Activated B cell treated with CpG ODN at 0.5 μM for 24 hours (primary cell): ENCODE measurements at regions not wholly inside any gene's neighbourhood (a gene's known extent, or its start where the extent isn't known, plus 50 kb on each side); places are given as distances from the start of the nearest gene placed in this dataset.
"Not testable (repeated sequence)": the region's sequence is repeated elsewhere in the genome, so short reads cannot be mapped to it uniquely, and the experiment has no call there.

Source experiments
- ATAC-seq: fragments of 200-7000 bp; cut with Tn5 transposase; one replicate; pipeline ENCODE4 v1.10.0; 2021; ENCODE audit warnings: low read depth, mild to moderate bottlenecking, moderate library complexity
- CTCF ChIA-PET: fragments of 350-600 bp; sonication (Branson Sonifier 250); formaldehyde crosslinking; loops from one replicate; lab custom pipeline; 2021; ENCODE audit warnings: antibody characterized with exemption; lab: Charles Lee
- POLR2A ChIA-PET: fragments of 350-600 bp; sonication (Branson Sonifier 250); formaldehyde crosslinking; loops from one replicate; lab custom pipeline; 2021; ENCODE audit warnings: antibody characterized with exemption; lab: Charles Lee
- DNase-seq: peaks from one replicate; pipeline ENCODE4 v3.0.0; 2022
- H3K27ac Mint-ChIP-seq: one replicate; pipeline ENCODE4 v1.8.0; 2020; ENCODE audit warnings: mixed read lengths
- H3K27me3 Mint-ChIP-seq: one replicate; pipeline ENCODE4 v1.8.0; 2021; ENCODE audit warnings: mixed read lengths
- H3K36me3 Mint-ChIP-seq: one replicate; pipeline ENCODE4 v1.8.0; 2021; ENCODE audit warnings: low read depth, mixed read lengths
- H3K4me1 Mint-ChIP-seq: one replicate; pipeline ENCODE4 v1.8.0; 2021; ENCODE audit warnings: mixed read lengths
- H3K4me3 Mint-ChIP-seq: one replicate; pipeline ENCODE4 v1.8.0; 2020; ENCODE audit warnings: mild to moderate bottlenecking, mixed read lengths
- H3K9me3 Mint-ChIP-seq: one replicate; pipeline ENCODE4 v1.8.0; 2020; ENCODE audit warnings: mixed read lengths
- intact Hi-C: fragments of 100-400 bp; cut with micrococcal nuclease; formaldehyde crosslinking; loops from one replicate; pipeline ENCODE4 v1.15.1; 2024
- TF ChIP-seq, protein P1 (sequence below): fragments of 200-600 bp; IDR thresholded peaks from one replicate; pipeline ENCODE4 v1.8.0; 2022; ENCODE audit warnings: antibody characterized with exemption, mild to moderate bottlenecking

DNA sequence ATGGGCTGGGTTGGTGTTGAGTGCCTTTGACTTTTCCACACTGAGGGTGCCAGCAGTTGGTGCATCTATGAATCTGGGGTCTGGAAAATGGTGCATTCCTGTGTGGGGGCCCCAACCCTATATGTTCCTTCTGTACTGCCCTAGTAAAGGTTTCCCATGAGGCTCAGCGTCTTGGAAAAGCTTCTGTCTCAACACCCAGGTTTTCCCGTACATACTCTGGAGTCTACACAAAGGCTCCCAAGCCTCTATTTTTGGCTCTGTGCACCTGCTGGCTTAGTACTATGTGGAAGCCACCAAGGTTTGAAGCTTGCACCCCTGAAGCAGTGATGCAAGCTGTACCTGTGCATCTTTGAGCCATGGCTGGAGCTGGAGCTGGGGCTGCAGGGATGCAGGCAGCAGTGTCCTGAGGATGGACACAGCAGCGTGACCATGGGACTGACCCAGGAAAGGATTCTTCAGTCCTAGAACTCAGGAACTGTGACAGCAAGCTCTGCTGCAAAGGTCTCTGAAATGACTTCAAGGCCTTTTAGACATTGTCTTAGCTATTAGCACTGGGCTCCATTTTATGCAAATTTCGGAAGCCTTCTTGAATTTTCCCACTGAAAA, 282.7 kb downstream of the POTED start:
- POLR2A ChIA-PET, intact Hi-C loops: not testable (repeated sequence)

DNA sequence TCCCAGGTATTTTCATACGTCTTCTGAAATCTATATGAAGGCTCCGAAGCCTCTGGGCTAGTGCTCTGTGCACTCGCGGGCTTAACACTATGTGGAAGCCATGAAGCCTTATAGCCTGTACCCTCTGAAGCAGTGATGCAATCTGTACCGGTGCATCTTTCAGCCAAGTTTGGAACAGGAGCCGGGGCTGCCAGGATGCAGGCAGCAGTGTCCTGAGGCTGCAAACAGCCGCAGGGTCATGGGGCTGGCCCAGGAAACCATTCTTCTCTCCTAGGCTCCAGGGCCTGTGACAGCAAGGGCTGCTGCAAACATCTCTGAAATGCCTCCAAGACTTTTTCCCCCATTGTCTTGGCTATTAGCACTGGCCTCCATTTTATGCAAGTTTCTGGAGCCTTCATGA, 279.6 kb downstream of the POTED start:
- H3K9me3 Mint-ChIP-seq, DNase-seq, H3K4me3 Mint-ChIP-seq, intact Hi-C loops, POLR2A ChIA-PET, H3K36me3 Mint-ChIP-seq, H3K27ac Mint-ChIP-seq, H3K4me1 Mint-ChIP-seq, ATAC-seq, CTCF ChIA-PET, H3K27me3 Mint-ChIP-seq: not testable (repeated sequence)

More for the DNA sequence above, 282.7 kb downstream of the POTED start:
- H3K4me3 Mint-ChIP-seq, H3K27ac Mint-ChIP-seq, ATAC-seq, DNase-seq, H3K27me3 Mint-ChIP-seq, H3K9me3 Mint-ChIP-seq, CTCF ChIA-PET, H3K4me1 Mint-ChIP-seq, H3K36me3 Mint-ChIP-seq: not testable (repeated sequence)

DNA sequence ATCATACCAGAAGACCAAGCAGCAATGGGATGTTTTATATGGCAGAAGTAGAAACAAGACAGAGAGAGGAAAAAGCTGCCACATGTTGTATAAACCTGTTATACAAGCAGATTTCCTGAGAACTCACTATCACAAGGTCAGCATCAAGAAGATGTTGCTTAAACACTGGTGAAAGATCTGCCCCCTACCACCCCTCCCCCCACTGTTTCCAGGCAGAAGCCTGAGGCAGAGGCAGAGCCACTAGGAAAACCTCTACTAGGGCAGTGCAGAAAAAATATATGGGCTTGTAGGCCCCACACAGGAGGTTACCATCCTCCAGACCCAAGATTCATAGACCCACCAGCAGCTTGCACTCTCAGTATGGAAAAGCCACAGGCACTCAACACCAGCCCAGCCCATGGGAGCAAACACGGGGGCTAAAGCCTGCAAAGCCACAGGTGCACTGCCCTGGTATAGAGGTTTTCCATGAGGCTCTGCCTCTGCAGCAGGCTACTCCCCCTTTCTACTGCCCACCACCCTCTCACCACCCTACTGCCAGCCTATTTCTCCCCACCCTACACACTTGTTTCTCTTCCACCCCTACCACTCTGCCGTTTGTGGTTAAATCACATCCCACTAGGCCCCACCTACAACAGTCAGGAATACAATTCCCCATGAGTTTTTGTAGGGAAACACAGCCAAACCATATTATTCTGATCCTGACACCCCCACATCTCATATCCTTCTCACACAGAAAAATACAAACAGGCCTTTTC, 274.2 kb downstream of the POTED start:
- POLR2A ChIA-PET, intact Hi-C loops, CTCF ChIA-PET, DNase-seq, H3K4me3 Mint-ChIP-seq, H3K9me3 Mint-ChIP-seq, H3K27ac Mint-ChIP-seq, H3K36me3 Mint-ChIP-seq, H3K27me3 Mint-ChIP-seq, H3K4me1 Mint-ChIP-seq, ATAC-seq: not testable (repeated sequence)

DNA sequence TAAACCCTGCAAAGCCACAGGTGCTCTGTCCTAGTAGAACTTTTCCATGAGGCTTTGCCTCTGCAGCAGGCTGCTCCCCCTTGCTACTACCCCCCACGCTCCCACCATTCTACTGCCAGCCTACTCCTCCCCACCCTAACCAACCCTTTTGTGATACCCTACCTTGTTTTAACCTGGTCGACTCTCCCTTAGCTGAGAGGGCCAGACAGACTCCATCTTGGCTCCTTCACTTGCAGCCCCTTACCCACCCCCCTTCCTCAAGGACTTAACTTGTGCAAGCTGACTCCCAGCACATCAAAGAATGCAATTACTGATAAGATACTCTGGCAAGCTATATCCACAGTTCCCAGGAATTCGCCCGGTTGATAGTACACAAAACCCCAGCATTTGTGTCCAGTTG, 267.9 kb downstream of the POTED start:
- intact Hi-C loops, H3K27me3 Mint-ChIP-seq: not testable (repeated sequence)

DNA sequence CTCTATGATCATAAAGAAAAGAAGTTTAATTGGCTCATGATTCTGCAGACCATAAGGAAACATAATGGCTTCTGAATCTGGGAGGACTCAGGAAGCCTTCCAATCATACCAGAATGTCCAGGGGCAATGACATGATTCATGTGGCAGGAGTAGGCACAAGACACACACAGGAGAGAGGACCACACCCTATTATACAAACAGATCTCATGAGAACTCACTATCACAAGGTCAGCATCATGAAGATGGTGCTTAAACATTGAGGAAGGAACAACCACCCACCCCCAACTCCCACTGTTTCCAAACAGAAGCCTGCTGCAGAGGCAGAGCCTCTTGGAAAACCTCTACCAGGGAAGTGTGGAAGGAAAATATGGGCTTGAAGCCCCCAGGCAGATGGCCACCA, 267.4 kb downstream of the POTED start:
- H3K4me3 Mint-ChIP-seq, H3K27ac Mint-ChIP-seq, H3K4me1 Mint-ChIP-seq, DNase-seq, H3K9me3 Mint-ChIP-seq, ATAC-seq, H3K27me3 Mint-ChIP-seq, H3K36me3 Mint-ChIP-seq, CTCF ChIA-PET, POLR2A ChIA-PET, intact Hi-C loops: not testable (repeated sequence)

More for the DNA sequence above, 267.9 kb downstream of the POTED start:
- ATAC-seq, H3K9me3 Mint-ChIP-seq, H3K4me3 Mint-ChIP-seq, H3K36me3 Mint-ChIP-seq, CTCF ChIA-PET, POLR2A ChIA-PET, DNase-seq, H3K4me1 Mint-ChIP-seq, H3K27ac Mint-ChIP-seq: not testable (repeated sequence)

GRCh38 chr21:13874001-13874400, 264.4 kb downstream of the POTED start:
- H3K27ac Mint-ChIP-seq, H3K9me3 Mint-ChIP-seq, H3K27me3 Mint-ChIP-seq: not testable (repeated sequence)

DNA sequence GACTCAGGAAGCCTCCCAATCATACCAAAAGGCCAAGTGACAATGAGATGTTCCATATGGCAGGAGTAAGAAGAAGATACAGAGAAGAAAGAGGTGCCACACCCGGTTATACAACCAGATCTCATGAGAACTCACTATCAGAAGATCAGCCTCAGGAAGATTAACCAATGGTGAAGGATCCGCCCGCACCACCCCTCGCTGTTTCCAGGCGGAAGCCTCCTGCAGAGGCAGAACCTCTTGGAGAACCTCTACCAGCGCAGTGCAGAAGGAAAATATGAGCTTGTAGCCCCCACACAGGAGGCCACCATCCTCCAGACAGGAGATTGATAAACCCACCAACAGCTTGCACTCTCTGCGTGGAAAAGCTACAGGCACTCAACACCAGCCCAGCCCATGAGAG, 245.1 kb downstream of the POTED start:
- no peak overlapping the region for H3K4me3 Mint-ChIP-seq
- H3K36me3 Mint-ChIP-seq, result no peaks in the 10 kb centered on the region
- TF ChIP-seq, protein P1, sequence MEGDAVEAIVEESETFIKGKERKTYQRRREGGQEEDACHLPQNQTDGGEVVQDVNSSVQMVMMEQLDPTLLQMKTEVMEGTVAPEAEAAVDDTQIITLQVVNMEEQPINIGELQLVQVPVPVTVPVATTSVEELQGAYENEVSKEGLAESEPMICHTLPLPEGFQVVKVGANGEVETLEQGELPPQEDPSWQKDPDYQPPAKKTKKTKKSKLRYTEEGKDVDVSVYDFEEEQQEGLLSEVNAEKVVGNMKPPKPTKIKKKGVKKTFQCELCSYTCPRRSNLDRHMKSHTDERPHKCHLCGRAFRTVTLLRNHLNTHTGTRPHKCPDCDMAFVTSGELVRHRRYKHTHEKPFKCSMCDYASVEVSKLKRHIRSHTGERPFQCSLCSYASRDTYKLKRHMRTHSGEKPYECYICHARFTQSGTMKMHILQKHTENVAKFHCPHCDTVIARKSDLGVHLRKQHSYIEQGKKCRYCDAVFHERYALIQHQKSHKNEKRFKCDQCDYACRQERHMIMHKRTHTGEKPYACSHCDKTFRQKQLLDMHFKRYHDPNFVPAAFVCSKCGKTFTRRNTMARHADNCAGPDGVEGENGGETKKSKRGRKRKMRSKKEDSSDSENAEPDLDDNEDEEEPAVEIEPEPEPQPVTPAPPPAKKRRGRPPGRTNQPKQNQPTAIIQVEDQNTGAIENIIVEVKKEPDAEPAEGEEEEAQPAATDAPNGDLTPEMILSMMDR, result no peak
- H3K4me1 Mint-ChIP-seq, result no peaks in the 10 kb centered on the region
- intact Hi-C loops, result no loop called here
- CTCF ChIA-PET, result no interaction called here
- no peaks in the 10 kb centered on the region for H3K27me3 Mint-ChIP-seq
- no peak overlapping the region for H3K27ac Mint-ChIP-seq
- ATAC-seq (no peak), DNase-seq (no peak)
- H3K9me3 Mint-ChIP-seq, result peaks cover 3% of the 10 kb centered on the region
- POLR2A ChIA-PET, result no interaction called here

More at GRCh38 chr21:13874001-13874400, 264.4 kb downstream of the POTED start:
- POLR2A ChIA-PET, ATAC-seq, intact Hi-C loops, H3K4me1 Mint-ChIP-seq, H3K36me3 Mint-ChIP-seq, DNase-seq, CTCF ChIA-PET, H3K4me3 Mint-ChIP-seq: not testable (repeated sequence)

DNA sequence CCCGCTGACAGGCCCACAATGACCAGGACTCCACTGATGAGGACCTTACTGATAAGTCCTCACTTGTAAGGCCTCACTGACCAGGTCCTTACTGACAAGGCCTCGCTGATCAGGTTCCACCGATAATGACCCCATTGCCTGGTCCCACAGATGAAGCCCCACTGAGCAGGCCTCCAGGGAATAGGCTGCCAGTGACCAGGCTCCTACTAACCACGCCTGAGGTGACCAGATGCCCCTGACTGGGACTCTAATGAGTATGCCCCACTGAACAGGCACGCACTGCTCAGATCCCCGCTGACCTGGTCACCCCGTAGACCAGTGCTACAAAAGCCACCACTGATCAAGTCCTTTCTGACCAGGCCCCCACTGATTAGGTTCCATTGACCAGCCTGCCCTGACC, 241.2 kb downstream of the POTED start:
- CTCF ChIA-PET, POLR2A ChIA-PET, H3K36me3 Mint-ChIP-seq: not testable (repeated sequence)

GRCh38 chr21:13849489-13849888, 239.9 kb downstream of the POTED start:
- H3K27me3 Mint-ChIP-seq, H3K4me3 Mint-ChIP-seq, ATAC-seq, DNase-seq, POLR2A ChIA-PET, intact Hi-C loops, H3K9me3 Mint-ChIP-seq, H3K4me1 Mint-ChIP-seq, H3K27ac Mint-ChIP-seq, H3K36me3 Mint-ChIP-seq, CTCF ChIA-PET: not testable (repeated sequence)

More for the DNA sequence above, 241.2 kb downstream of the POTED start:
- H3K4me3 Mint-ChIP-seq, H3K27ac Mint-ChIP-seq, ATAC-seq, H3K27me3 Mint-ChIP-seq, H3K9me3 Mint-ChIP-seq, H3K4me1 Mint-ChIP-seq, DNase-seq, intact Hi-C loops: not testable (repeated sequence)

DNA sequence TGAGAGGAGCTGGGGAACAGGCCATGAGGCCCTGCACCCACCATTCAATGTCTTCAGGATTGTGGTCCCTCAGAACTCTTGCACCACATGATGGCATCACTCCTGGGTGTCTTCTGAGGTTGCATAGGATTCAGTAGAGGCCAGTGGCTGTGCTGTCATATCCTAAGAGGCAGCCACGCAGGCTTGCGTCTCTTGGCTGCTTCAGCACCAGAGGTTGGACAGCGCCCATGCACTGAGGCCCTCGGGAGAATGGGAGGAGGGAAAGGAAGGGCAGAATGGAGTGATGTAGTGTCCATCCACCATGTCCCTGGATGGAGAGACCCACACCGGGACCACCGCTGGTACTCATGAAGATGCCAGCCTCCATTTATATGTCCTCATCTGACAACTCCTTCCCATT, 237.1 kb downstream of the POTED start:
- H3K27ac Mint-ChIP-seq, POLR2A ChIA-PET, CTCF ChIA-PET, H3K9me3 Mint-ChIP-seq, H3K36me3 Mint-ChIP-seq, intact Hi-C loops, H3K27me3 Mint-ChIP-seq, DNase-seq, H3K4me1 Mint-ChIP-seq, ATAC-seq, H3K4me3 Mint-ChIP-seq: not testable (repeated sequence)

GRCh38 chr21:13844574-13844973, 235.0 kb downstream of the POTED start:
- H3K4me1 Mint-ChIP-seq, H3K27ac Mint-ChIP-seq, H3K4me3 Mint-ChIP-seq, H3K9me3 Mint-ChIP-seq, ATAC-seq, CTCF ChIA-PET, DNase-seq, intact Hi-C loops, H3K27me3 Mint-ChIP-seq, H3K36me3 Mint-ChIP-seq, POLR2A ChIA-PET: not testable (repeated sequence)
